ENCODE measurements at regions not wholly inside any gene's neighbourhood (a gene's known extent, or its start where the extent isn't known, plus 50 kb on each side); places are given as distances from the start of the nearest gene placed in this dataset.

GRCh38 chr6:157756708-157757429 lies 66.2 kb upstream of the SNX9 start:
- DNase-seq: peak; percentile 78

GRCh38 chr6:157757430-157758403 lies 65.3 kb upstream of the SNX9 start:
- no peak for DNase-seq

- DNase-seq: no peak
Observed at GRCh38 chr6:157758516-157759023, 64.5 kb upstream of the SNX9 start.

- no peak for DNase-seq
Observed at GRCh38 chr6:157759028-157759427, 64.0 kb upstream of the SNX9 start.

- no peak for DNase-seq
Observed at GRCh38 chr6:157760137-157760536, 62.9 kb upstream of the SNX9 start.

GRCh38 chr6:157760589-157761330 lies 62.3 kb upstream of the SNX9 start:
- DNase-seq: peak; percentile 62

GRCh38 chr6:157761331-157761921 lies 61.6 kb upstream of the SNX9 start:
- peak; percentile 66 for DNase-seq

GRCh38 chr6:157761926-157762325 lies 61.1 kb upstream of the SNX9 start:
- no peak for DNase-seq

- no peak for DNase-seq
Observed at GRCh38 chr6:157762636-157763035, 60.4 kb upstream of the SNX9 start.

- peak; percentile 57 for DNase-seq
Observed at GRCh38 chr6:157763129-157763903, 59.7 kb upstream of the SNX9 start.

- DNase-seq: no peak
Observed at GRCh38 chr6:157763904-157764177, 59.2 kb upstream of the SNX9 start.

- DNase-seq: peak; percentile 86
Observed at GRCh38 chr6:157764178-157765068, 58.6 kb upstream of the SNX9 start.

- no peak for DNase-seq
Observed at GRCh38 chr6:157766901-157767774, 55.9 kb upstream of the SNX9 start.

- no peak for DNase-seq
Observed at GRCh38 chr6:157767775-157768156, 55.3 kb upstream of the SNX9 start.

GRCh38 chr6:157768304-157768703 lies 54.7 kb upstream of the SNX9 start:
- DNase-seq: no peak

GRCh38 chr6:157768863-157769551 lies 54.0 kb upstream of the SNX9 start:
- no peak for DNase-seq

GRCh38 chr6:157769776-157770426 lies 53.1 kb upstream of the SNX9 start:
- no peak for DNase-seq

GRCh38 chr6:157770946-157771345 lies 52.1 kb upstream of the SNX9 start:
- no peak for DNase-seq

- no peak for DNase-seq
Observed at GRCh38 chr6:157772820-157773219, 50.2 kb upstream of the SNX9 start.

All from activated T-cell treated with anti-CD3 and anti-CD28 coated beads, Interleukin-2, amount 50 U/mL, for 1 hour (primary cell).